ENCODE measurements at regions not wholly inside any gene's neighbourhood (a gene's known extent, or its start where the extent isn't known, plus 50 kb on each side); places are given as distances from the start of the nearest gene placed in this dataset.

DNA sequence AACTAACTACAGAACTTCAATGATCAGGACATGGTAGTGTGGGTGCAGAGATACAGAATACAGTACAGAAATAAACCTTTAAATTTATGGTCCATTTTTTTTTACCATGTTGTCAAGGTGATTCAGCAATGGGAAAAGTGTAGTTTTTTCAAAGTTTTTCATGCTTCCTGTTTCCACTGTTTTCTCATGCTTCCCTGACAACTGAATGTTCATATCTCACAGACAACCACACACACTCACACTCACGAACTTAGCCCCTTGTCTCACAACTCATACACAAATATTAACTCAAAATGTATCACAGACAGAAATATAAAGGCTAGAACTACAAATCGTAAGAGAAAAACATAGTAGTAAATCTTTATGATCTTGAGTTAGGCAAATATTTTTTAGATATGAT is 232.6 kb upstream of the CDYL start:
- Histone ChIP-seq H3K36me3 (ENCODE audit: insufficient read depth, low read length) (no peaks in the 10 kb centered on the region), H4K20me1 (ENCODE audit: insufficient read depth) (no peaks in the 10 kb centered on the region), H3K4me3 (ENCODE audit: low read length) (no peak overlapping the region), H3K9me3 (ENCODE audit: low read length) (no peaks in the 10 kb centered on the region), H3F3A (ENCODE audit: insufficient read depth, low read length, poor library complexity, severe bottlenecking) (no peaks in the 10 kb centered on the region), H3K27ac (ENCODE audit: low read length) (no peak overlapping the region), H3K4me2 (ENCODE audit: low read length) (no peak overlapping the region), H3K27me3 (ENCODE audit: insufficient read depth, low read depth, low read length) (no peaks in the 10 kb centered on the region), H3K9ac (ENCODE audit: low read length) (no peak overlapping the region), H3K79me2 (replicated peaks; ENCODE audit: insufficient read depth, low read length) (no peaks in the 10 kb centered on the region), H3K9me2 (ENCODE audit: insufficient read depth, low read length) (no peaks in the 10 kb centered on the region), H2AFZ (ENCODE audit: low read depth, low read length) (no peak overlapping the region)
- TF ChIP-seq MXI1 (conservative IDR thresholded peaks at IDR 0.05; ENCODE audit: poor library complexity, severe bottlenecking) (no peak), REST (IDR thresholded peaks at IDR 0.05; ENCODE audit: borderline replicate concordance) (no peak), EP300 (conservative IDR thresholded peaks at IDR 0.05; ENCODE audit: poor library complexity, severe bottlenecking) (no peak), SMC3 (conservative IDR thresholded peaks at IDR 0.05; ENCODE audit: poor library complexity) (no peak), POLR2AphosphoS5 (IDR thresholded peaks at IDR 0.05) (no peak), CTCF (IDR thresholded peaks at IDR 0.05; ENCODE audit: poor library complexity, severe bottlenecking) (no peak), TAF1 (IDR thresholded peaks at IDR 0.05; ENCODE audit: low read depth) (no peak), EZH2 (IDR thresholded peaks at IDR 0.05; ENCODE audit: borderline replicate concordance, insufficient read depth, low read length, poor library complexity, severe bottlenecking) (no peak), RAD21 (conservative IDR thresholded peaks at IDR 0.05) (no peak)

GRCh38 chr6:4533576-4533975 is 242.6 kb upstream of the CDYL start:
- H3K4me2 ChIP-seq (ENCODE audit: low read length), result no peak overlapping the region
- H3F3A ChIP-seq (ENCODE audit: insufficient read depth, low read length, poor library complexity, severe bottlenecking), result no peaks in the 10 kb centered on the region
- no peaks in the 10 kb centered on the region for H3K27me3 ChIP-seq (ENCODE audit: insufficient read depth, low read depth, low read length)
- no peak overlapping the region for H2AFZ ChIP-seq (ENCODE audit: low read depth, low read length)
- no peaks in the 10 kb centered on the region for H3K36me3 ChIP-seq (ENCODE audit: insufficient read depth, low read length)
- no peaks in the 10 kb centered on the region for H4K20me1 ChIP-seq (ENCODE audit: insufficient read depth)
- H3K4me3 ChIP-seq (ENCODE audit: low read length), result no peak overlapping the region
- no peak for TF ChIP-seq EP300 (conservative IDR thresholded peaks at IDR 0.05; ENCODE audit: poor library complexity, severe bottlenecking)
- TF ChIP-seq CTCF (IDR thresholded peaks at IDR 0.05; ENCODE audit: poor library complexity, severe bottlenecking), result no peak
- TF ChIP-seq POLR2AphosphoS5 (IDR thresholded peaks at IDR 0.05), result no peak
- no peak for TF ChIP-seq REST (IDR thresholded peaks at IDR 0.05; ENCODE audit: borderline replicate concordance)
- TF ChIP-seq EZH2 (IDR thresholded peaks at IDR 0.05; ENCODE audit: borderline replicate concordance, insufficient read depth, low read length, poor library complexity, severe bottlenecking), result no peak
- TF ChIP-seq SMC3 (conservative IDR thresholded peaks at IDR 0.05; ENCODE audit: poor library complexity), result no peak
- TF ChIP-seq RAD21 (conservative IDR thresholded peaks at IDR 0.05), result no peak
- H3K79me2 ChIP-seq (replicated peaks; ENCODE audit: insufficient read depth, low read length), result no peaks in the 10 kb centered on the region
- no peak overlapping the region for H3K27ac ChIP-seq (ENCODE audit: low read length)
- no peak overlapping the region for H3K9ac ChIP-seq (ENCODE audit: low read length)
- H3K9me3 ChIP-seq (ENCODE audit: low read length), result no peaks in the 10 kb centered on the region
- no peaks in the 10 kb centered on the region for H3K9me2 ChIP-seq (ENCODE audit: insufficient read depth, low read length)
